Lung (tissue), 11 donors: ENCODE measurements at regions not wholly inside any gene's neighbourhood (a gene's known extent, or its start where the extent isn't known, plus 50 kb on each side); places are given as distances from the start of the nearest gene placed in this dataset.

Source experiments
- ATAC-seq: fragments of 200-7000 bp; cut with Tn5 transposase; one replicate; pipeline ENCODE4 v1.9.1; 2020; ENCODE audit warnings: moderate number of reproducible peaks; ENCODE audit not compliant: insufficient read depth, low FRiP score
- DNase-seq, 3 donors: peaks; one replicate each; pipeline ENCODE4 v3.0.0-alpha.2; 2013 to 2017
- H3K27ac ChIP-seq, 2 donors: one replicate each; pipeline ENCODE4 v1.5.1; 2013; ENCODE audit warnings: mild to moderate bottlenecking in 2 of 2, moderate library complexity in 2 of 2, control low read depth in 1 of 2, inconsistent platforms in 1 of 2, low read depth in 1 of 2, low read length in 1 of 2
- H3K27me3 ChIP-seq, 3 donors: one replicate each; pipeline ENCODE4 v1.5.1; 2013; ENCODE audit warnings: low read length in 2 of 3; ENCODE audit not compliant: control insufficient read depth in 3 of 3, insufficient read depth in 3 of 3
- H3K36me3 ChIP-seq, 4 donors: one replicate each; pipeline ENCODE4 v1.5.1; 2013; ENCODE audit warnings: low read length in 4 of 4, mild to moderate bottlenecking in 1 of 4, moderate library complexity in 1 of 4; ENCODE audit not compliant: control insufficient read depth in 4 of 4, insufficient read depth in 4 of 4
- H3K4me1 ChIP-seq, 5 donors: one replicate each; pipeline ENCODE4 v1.5.1; 2013; ENCODE audit warnings: low read length in 5 of 5, mild to moderate bottlenecking in 2 of 5, moderate library complexity in 1 of 5; ENCODE audit not compliant: control insufficient read depth in 5 of 5, insufficient read depth in 5 of 5
- H3K4me3 ChIP-seq: one replicate; pipeline ENCODE4 v1.5.1; 2013; ENCODE audit warnings: mild to moderate bottlenecking, control low read depth, moderate library complexity
- H3K9ac ChIP-seq, 2 donors: one replicate each; pipeline ENCODE4 v1.5.1; 2013; ENCODE audit warnings: low read length in 2 of 2, control low read depth in 1 of 2; ENCODE audit not compliant: insufficient read depth in 1 of 2
- H3K9me3 ChIP-seq, 4 donors: one replicate each; pipeline ENCODE4 v1.5.1; 2013; ENCODE audit warnings: low read length in 3 of 4, mild to moderate bottlenecking in 1 of 4, moderate library complexity in 1 of 4; ENCODE audit not compliant: control insufficient read depth in 4 of 4, insufficient read depth in 3 of 4
- CTCF ChIP-seq: IDR thresholded peaks from 2 replicates; pipeline ENCODE4 v1.5.1; 2012; ENCODE audit warnings: mild to moderate bottlenecking; ENCODE audit errors: control extremely low read depth, extremely low read depth
- WGBS, 2 donors: extraction: QIAGEN DNeasy Blood & Tissue Kit; methylation state at CpG; one replicate each; pipeline ENCODE4 v1.1.7; 2013; 5-methylcytosine and 5-hydroxymethylcytosine counted together
- donor health status: control.
- donor health status: control.
- donor health status: Bipolar disorder and iron deficiency.
- donor health status: healthy.
- donor health status: DM: yes; HTN: yes; CAD: no.

DNA sequence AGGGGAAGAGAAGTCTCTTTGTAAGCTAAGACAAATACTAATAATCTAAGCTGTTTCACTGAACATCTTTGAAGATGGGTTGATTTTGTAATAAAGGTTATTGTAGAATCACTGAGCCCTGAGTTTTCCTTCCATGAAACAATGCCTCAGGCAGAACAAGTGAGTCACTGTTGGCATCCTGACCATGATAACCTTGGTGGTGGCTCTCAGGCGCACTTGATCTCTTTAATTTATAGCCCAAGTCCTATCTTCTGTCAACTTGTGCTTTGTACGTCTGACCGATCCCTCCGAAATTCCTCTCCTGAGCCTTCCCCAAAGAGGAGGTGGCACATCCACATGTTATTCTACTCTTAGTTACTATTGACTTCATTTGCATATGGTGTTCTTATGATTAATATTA, 812.9 kb downstream of the REEP3 start:
- H3K9me3 ChIP-seq = no peaks in the 10 kb centered on the region
- H3K27me3 ChIP-seq = no peaks in the 10 kb centered on the region
- no peak overlapping the region for H3K4me3 ChIP-seq
- no peak for ATAC-seq
- H3K9ac ChIP-seq = no peak overlapping the region
- DNase-seq = no peak
- H3K27ac ChIP-seq = no peak overlapping the region
- H3K36me3 ChIP-seq = no peaks in the 10 kb centered on the region
- 97 to 99% methylated on average over 4 of the region's 4 CpGs for WGBS, 2 donors
- no peak for TF ChIP-seq CTCF
- no peaks in the 10 kb centered on the region for H3K4me1 ChIP-seq

- Histone ChIP-seq H3K27ac (no peak overlapping the region), H3K9me3 (no peaks in the 10 kb centered on the region), H3K4me1 (no peaks in the 10 kb centered on the region), H3K9ac (no peak overlapping the region), H3K36me3 (no peaks in the 10 kb centered on the region), H3K4me3 (no peak overlapping the region), H3K27me3 (no peaks in the 10 kb centered on the region)
- ATAC-seq (no peak), DNase-seq (no peak)
- TF ChIP-seq CTCF = no peak
- WGBS, 2 donors = 81 to 88% methylated on average over 1 of the region's 1 CpG
Observed at GRCh38 chr10:64344211-64344610, 823.0 kb downstream of the REEP3 start.

- DNase-seq = no peak
- Histone ChIP-seq H3K36me3 (no peaks in the 10 kb centered on the region), H3K9ac (no peak overlapping the region), H3K4me3 (no peak overlapping the region), H3K9me3 (no peaks in the 10 kb centered on the region), H3K4me1 (peaks cover 0 to 4% (median 0%) of the 10 kb centered on the region in 5 donors), H3K27me3 (no peaks in the 10 kb centered on the region), H3K27ac (no peak overlapping the region)
- no peak for TF ChIP-seq CTCF
- no peak for ATAC-seq
Observed at GRCh38 chr10:64345856-64346255, 824.7 kb downstream of the REEP3 start.

- H3K9ac ChIP-seq = no peak overlapping the region
- 84 to 87% methylated on average over 5 of the region's 5 CpGs for WGBS, 2 donors
- peaks cover 0 to 9% (median 0%) of the 10 kb centered on the region in 5 donors for H3K4me1 ChIP-seq
- no peaks in the 10 kb centered on the region for H3K9me3 ChIP-seq
- ATAC-seq = no peak
- DNase-seq = no peak
- H3K27ac ChIP-seq = no peak overlapping the region
- no peaks in the 10 kb centered on the region for H3K36me3 ChIP-seq
- no peak for TF ChIP-seq CTCF
- H3K27me3 ChIP-seq = no peaks in the 10 kb centered on the region
- H3K4me3 ChIP-seq = no peak overlapping the region
Observed at GRCh38 chr10:64346389-64346788, 825.2 kb downstream of the REEP3 start.
